Left ventricle myocardium superior (tissue), 1 donor: ENCODE measurements at regions not wholly inside any gene's neighbourhood (a gene's known extent, or its start where the extent isn't known, plus 50 kb on each side); places are given as distances from the start of the nearest gene placed in this dataset.

ENCODE experiments used
- ATAC-seq: fragments of 200-7000 bp; cut with Tn5 transposase; one replicate; pipeline ENCODE4 v1.9.1; 2020; ENCODE audit warnings: mild to moderate bottlenecking, moderate library complexity
- DNase-seq: peaks from one replicate; pipeline ENCODE4 v3.0.0-alpha.2; 2020
- intact Hi-C: fragments of 100-400 bp; cut with micrococcal nuclease; formaldehyde crosslinking; loops from one replicate; pipeline ENCODE4 v1.11.0; 2022
- donor health status: DM: no; HTN: yes; CAD: no; lungs with severe emphysema.

GRCh38 chr6:106886081-106886843, 88.3 kb downstream of the CD24 start:
- no peak for ATAC-seq
- DNase-seq: no peak
- intact Hi-C loops: no loop called here

GRCh38 chr6:106885679-106886078, 88.8 kb downstream of the CD24 start:
- DNase-seq: no peak
- no peak for ATAC-seq
- intact Hi-C loops: no loop called here

GRCh38 chr6:106884576-106884975, 90.0 kb downstream of the CD24 start:
- DNase-seq: no peak
- intact Hi-C loops: no loop called here
- no peak for ATAC-seq

GRCh38 chr6:106883808-106884262, 90.7 kb downstream of the CD24 start:
- ATAC-seq (no peak), DNase-seq (no peak)
- intact Hi-C loops: no loop called here

GRCh38 chr6:106882601-106883518, 91.7 kb downstream of the CD24 start:
- DNase-seq (no peak), ATAC-seq (no peak)
- intact Hi-C loops: no loop called here

GRCh38 chr6:106882138-106882537, 92.4 kb downstream of the CD24 start:
- no peak for ATAC-seq
- intact Hi-C loops: no loop called here

GRCh38 chr6:106880952-106881351, 93.6 kb downstream of the CD24 start:
- DNase-seq: no peak
- ATAC-seq: no peak
- intact Hi-C loops: no loop called here

More at GRCh38 chr6:106882138-106882537, 92.4 kb downstream of the CD24 start:
- DNase-seq: no peak

- intact Hi-C loops: no loop called here
- no peak for DNase-seq
- no peak for ATAC-seq
These were observed 98.7 kb downstream of the CD24 start for GRCh38 chr6:106875782-106876321.

- intact Hi-C loops: no loop called here
- no peak for DNase-seq
- ATAC-seq: no peak
These were observed 100.0 kb downstream of the CD24 start for GRCh38 chr6:106874481-106874880.

GRCh38 chr6:106872049-106872448, 102.5 kb downstream of the CD24 start:
- intact Hi-C loops: no loop called here
- ATAC-seq: no peak
- DNase-seq: no peak

GRCh38 chr6:106870824-106871717, 103.5 kb downstream of the CD24 start:
- intact Hi-C loops: no loop called here
- DNase-seq (no peak), ATAC-seq (no peak)

GRCh38 chr6:106870069-106870468, 104.5 kb downstream of the CD24 start:
- no peak for DNase-seq
- no peak for ATAC-seq
- intact Hi-C loops: no loop called here

GRCh38 chr6:106869203-106869602, 105.3 kb downstream of the CD24 start:
- ATAC-seq (no peak), DNase-seq (no peak)
- intact Hi-C loops: no loop called here

GRCh38 chr6:106866875-106867658, 107.5 kb downstream of the CD24 start:
- DNase-seq (no peak), ATAC-seq (no peak)
- intact Hi-C loops: no loop called here

GRCh38 chr6:106862858-106863257, 111.7 kb downstream of the CD24 start:
- DNase-seq (no peak), ATAC-seq (no peak)
- intact Hi-C loops: no loop called here

- ATAC-seq (no peak), DNase-seq (no peak)
- intact Hi-C loops: no loop called here
These were observed 113.6 kb downstream of the CD24 start for GRCh38 chr6:106860940-106861339.

- no peak for DNase-seq
- intact Hi-C loops: no loop called here
- ATAC-seq: no peak
These were observed 115.9 kb downstream of the CD24 start for GRCh38 chr6:106858653-106859092.
